NCI-H1930 (cell line): ENCODE measurements at regions not wholly inside any gene's neighbourhood (a gene's known extent, or its start where the extent isn't known, plus 50 kb on each side); places are given as distances from the start of the nearest gene placed in this dataset.

Source experiments
- DNase-seq, 2 experiments: peaks; one replicate each; lab custom pipeline; 2025; lab: John Stamatoyannopoulos, UW

DNA sequence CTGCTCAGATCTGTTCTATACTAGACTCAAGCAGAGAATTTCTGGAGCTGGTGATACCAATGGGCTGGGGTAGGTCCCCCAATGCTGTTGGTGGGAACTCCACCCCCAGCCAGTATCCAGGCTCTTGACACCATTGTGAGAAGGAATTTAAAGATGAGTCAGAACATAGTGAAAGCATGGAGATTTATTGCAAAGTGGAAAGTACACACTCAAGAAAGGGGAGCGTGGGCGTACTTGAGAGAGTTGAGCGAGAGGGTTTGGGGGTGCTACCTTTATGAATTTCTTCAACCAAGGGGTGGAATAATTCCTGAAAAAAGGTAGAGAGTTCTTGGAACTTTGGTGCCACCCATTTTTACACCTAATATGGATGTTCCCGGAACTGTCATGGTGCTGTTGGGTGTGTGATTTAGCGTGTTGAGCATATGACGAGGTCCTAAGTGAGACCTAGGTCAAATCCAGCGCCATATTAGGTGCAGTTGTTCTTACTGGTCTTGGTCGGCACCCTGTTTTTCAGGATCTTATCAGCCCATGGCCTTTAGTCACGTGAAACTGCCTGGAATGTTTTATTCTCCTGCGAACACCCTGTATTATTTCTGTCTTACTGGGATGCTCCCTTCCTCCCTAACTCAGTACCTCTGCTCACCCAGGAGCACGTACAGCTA, 122.0 kb upstream of the AHR start:
- no peak for DNase-seq

DNA sequence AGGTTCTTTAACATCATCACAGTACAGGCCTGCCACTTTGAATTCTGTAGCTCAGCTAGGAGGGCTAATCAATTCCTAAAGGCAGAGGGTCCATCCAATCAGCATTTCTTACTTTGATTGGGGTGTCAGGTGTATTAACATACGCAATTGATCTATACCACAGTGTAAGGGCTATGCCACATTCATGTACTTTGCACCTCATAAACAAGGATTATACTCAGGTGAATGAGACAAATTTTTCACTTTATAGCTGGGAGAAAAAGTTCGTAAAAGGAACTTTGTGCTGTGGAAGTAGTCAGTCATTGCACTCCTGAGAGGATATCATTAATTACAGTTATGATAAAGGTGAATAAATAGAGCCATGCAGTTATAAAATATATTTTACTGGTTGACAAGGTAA, 119.9 kb upstream of the AHR start:
- no peak for DNase-seq

DNA sequence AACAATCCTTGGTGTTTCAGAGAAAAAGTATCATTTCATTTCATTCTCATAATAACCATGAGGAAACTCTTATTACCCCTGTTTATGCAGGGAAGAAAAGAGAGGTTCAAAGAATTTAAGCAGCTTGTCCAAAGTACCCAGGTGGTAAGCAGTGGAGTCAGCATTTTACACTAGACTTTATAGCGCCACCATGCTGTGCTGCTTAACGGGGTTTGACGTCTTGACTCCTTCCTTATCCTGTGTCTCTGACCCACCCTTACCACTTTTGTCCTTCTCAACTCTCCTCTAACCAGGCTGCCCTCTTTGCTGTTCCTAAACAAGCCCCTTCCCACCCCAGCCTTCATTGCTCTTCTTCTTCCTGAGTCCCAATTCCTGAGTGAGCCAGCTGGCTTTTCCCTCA, 117.0 kb upstream of the AHR start:
- no peak for DNase-seq

DNA sequence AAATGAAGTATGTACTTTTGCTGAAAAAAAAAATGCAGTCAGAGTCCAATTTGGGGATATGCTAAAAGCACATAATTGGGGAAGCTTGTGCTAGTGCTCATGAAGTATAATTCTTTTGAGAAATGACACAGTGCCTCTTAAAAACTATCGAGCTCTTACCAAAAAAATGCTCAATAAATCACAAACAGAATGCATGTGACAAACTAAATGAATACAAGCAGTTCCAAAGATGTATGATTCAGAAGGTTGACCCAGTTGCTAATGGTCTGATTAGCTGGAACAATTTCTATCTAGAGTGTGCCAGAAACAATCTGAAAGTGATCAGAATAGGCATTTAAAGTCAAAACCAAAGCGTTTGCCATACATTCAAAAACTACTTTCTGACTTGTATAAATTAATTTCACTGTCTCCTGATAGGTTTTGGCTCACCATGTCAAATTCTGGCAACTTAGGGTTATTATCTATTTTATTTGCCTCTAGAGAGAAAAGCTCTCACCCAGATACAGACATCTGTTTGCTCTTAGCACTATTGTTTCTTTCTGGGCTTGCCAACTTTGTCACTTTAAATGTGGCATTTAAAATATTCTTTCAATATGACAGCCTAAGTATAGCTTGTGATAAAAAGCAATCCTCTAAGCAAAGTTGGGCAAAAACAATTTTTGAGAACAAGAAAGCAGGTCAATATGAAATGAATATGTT, 114.7 kb upstream of the AHR start:
- no peak for DNase-seq

DNA sequence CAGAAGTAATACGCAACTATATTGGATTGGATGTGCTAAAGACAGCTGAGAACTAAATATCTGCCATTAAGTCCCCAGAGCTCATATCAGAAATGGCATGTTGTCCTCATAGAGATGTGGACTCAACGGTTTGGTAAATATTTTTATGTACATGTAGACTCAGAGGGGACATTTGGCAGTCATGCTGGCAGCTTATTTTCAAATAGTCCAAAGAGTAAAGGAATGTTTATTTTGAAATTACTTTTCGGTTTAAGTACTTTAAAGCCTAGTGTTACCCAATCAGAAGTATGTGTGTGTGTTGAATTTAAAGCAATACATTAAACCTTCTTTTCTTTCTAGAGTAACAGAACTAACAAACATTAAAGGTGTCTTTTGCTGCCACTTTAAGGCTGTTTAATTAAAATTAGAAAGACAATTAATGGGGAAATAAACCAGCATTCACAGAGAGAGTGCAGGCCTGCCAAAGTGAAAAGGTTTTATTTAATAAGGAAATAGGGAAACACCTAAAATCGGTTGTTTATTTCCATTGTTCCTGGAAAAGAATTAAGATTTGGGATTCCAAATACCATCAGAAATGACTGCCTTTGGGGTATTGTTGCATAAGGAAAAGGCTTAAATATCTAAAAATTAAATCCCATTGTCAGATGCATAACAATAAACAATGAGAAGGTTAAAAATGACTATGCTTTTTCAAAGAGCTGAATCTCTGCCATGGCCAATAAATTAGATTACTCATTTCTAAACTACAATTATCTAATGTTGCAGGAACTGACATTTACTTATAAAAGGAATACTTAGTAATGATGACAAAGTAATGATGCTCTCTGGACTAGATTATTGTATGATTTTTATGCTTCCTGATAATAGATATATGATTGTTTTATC, 113.4 kb upstream of the AHR start:
- no peak for DNase-seq

DNA sequence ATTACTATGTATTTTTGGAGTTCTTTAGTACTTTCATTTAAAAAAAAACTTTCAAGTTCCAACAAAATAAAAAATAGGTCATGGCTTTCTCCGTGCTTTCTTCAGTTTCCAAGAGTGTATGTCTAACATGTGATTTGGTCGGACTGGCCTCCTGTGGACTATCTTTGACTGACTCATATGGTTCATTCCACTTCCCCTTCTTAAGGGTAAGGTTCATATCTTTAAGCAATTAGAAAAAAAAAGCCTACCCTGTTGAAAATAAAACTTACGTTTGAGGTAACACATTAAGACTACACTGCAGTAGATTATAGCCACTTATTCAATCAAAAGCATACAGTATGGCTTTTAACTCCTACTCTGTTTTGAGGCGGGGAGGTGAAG, 112.8 kb upstream of the AHR start:
- DNase-seq, result no peak

DNA sequence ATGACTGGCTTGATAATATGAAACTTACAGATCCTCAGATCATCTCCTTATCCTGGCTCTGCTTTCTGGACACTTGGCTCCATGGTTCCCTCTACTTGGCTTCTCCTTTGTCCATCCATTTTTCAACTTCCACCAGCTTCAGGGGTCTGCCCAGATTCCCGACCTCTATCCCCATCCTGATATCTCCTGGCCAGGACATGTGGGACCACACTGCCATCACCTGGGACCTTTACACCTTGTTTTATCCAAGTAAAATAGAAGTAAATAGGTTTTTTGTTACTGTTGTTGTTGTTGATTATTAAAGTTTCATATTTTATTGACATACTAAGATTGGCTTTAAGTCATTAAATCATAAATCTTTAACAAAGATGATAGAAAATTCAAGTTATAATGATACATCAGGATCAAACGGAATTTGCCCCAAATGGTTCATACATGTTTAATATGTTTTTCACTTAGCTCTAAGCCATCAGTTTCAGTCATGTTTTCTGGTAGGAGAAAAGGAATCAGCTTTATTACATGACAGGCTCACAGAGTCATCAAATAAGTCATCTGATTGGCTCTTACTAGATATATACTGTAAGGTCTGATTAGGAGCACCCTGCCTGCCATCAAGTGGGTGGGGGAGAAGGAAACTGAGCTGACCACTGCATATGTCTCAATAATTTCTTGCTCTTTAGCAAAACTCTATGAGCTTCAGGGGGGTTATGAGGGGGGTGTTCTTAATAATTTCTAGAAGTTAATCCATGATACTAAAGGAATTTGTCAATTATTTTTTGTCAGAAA, 111.5 kb upstream of the AHR start:
- DNase-seq, result no peak

DNA sequence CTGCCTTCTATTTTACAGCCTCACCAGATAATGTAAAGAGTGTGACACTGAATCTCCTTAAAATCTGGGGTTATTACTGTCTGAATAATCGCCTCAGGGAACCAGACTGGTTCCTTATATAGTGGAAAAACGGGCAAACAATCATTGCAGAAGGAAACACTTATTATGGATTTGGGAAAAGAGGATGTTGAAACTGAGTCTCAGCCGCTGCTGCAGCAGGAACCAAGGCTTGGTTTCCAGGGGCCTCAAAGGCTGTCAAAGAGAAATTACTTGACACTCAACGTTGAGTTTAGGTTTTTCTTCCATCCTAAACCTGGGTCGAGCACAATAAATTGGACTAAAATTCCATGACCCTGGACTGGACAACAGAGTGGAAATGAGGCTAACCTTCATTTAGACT, 103.8 kb upstream of the AHR start:
- no peak for DNase-seq

DNA sequence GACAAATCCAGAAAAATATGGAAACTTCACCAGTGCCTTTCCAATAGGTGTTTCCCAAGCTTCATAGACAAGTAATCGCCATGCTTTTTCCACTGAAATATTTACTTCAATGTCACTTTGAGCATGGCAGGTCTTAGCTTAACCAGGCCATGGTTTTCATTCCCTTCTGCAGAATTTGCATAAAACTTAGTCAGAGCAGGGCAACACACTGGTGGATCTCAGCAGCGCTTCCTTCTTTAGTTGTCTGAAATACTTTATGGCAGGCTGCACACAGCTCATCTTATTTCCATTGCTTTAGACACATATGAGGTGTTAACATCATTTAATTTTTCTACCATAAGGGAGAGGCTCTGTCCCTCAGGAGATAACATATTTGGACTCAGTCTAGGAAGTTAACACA, 102.9 kb upstream of the AHR start:
- no peak for DNase-seq

DNA sequence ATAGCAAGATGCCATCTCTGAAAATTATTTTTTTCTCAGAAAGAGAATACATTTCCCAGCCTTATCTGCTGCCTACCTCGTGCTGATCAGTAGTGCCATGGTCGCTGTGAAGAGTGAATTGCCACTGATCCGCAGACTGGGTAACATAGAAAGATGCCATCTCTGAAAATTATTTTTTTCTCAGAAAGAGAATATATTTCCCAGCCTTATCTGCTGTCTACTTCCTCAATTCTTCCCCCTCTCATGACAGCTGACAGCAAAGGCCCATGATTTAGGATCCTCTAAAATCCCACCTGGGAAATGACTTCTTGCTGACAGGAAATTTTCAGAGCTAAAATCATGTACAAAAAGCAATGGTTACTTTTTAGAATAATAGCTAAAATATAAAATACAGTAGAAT, 92.5 kb upstream of the AHR start:
- no peak for DNase-seq

DNA sequence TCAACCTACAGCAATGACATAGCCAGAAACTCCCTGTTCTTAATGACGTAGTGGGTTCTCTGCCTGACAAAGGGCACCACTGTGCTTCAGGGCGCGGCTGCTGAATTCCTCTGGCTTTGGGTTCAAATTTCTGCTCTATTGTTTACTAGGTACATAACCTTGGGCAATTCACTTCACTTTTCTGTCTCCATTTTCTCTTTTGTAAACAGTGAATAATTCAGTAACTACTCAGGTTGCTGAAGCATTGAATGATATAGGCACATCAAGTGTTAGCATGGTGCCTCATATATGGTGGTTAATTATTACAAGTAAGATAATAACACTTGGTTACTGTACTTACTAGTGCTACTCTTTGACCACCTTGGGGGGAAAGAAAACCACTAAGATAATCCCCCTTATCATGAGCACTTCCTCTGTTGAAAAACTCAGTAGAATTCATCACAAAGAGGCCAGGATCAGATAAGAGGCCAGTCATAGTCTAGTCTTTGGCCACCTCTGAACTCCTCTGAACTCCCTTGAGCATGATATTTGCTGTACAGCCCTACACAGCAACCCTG, 92.0 kb upstream of the AHR start:
- no peak for DNase-seq

DNA sequence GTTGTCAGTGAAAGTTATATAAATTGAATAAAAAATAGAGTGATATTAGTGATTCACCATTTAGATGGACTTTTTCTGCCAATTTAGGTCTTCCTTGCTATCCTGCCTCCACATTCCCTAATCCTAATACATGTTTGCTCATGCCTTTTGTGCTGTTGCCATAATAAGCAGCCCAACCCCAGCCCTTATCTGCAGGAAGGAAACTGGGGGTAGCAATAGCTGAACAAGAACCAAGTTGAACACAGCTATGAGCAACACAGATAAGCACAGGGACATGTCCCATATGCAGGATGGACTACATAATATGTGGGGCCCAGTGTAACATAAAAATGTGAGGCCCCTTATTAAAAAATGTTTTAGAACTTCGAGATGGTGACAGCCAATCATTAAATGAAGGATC, 91.2 kb upstream of the AHR start:
- DNase-seq, result no peak

DNA sequence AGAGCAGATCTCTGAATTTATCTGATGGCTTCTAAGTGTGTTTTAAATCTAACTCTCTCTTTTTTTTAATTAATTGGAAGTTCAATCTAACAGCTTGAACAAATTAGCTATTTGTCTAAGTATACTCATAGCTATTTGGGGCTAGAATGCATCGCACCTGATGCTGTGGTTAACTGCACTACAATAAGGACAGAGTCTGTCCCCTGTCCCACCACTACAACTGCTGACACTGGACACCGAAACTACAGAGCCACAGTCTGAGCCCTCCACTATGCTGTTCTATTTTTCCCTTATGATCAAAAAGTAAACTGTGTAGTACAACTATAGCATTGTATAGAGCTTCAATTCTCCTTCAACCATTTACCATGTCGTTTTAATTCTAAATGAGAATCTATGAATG, 89.4 kb upstream of the AHR start:
- DNase-seq, result no peak

DNA sequence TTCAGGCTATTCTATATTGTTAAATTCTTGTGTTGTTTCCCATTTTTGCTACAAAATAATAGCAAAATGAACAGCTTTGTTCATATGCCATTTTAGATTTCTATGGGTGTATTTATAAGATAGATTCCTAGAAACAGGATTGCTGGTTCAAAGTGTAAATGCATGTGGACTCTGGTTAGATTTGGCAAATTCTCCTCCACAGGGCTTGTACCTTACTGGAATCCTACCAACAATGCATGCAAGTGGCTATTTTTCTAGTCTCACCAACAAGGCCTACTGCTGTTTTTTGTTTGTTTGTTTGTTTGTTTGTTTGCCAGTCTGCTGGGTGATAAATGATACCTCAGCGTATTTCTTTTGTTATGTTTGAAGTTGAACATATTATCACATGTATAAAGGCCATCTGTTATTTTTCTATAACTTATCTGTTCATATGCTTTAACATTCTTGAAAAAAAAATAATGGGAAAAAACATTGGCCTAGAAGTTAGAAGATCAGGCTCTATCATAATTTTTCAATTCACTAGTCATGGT, 87.1 kb upstream of the AHR start:
- no peak for DNase-seq

DNA sequence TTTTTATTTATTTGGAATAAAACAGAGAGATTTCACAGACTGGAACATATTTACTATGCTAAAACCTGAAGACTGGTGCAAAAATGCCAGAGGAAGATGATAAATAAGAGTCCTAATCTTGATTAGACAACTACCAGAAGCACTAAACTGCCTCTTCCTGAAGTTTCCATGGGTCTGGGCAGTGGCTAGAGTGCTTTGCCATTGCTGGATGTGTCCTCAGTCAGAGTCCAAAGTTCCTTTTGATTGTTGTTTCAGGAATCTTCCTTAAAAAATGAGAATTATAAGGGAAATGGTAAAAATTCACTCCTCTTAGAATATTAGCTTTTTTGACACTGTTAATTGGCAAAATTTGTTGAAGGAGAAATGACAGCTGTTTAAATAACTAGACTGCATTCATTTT, 86.3 kb upstream of the AHR start:
- DNase-seq, result no peak

DNA sequence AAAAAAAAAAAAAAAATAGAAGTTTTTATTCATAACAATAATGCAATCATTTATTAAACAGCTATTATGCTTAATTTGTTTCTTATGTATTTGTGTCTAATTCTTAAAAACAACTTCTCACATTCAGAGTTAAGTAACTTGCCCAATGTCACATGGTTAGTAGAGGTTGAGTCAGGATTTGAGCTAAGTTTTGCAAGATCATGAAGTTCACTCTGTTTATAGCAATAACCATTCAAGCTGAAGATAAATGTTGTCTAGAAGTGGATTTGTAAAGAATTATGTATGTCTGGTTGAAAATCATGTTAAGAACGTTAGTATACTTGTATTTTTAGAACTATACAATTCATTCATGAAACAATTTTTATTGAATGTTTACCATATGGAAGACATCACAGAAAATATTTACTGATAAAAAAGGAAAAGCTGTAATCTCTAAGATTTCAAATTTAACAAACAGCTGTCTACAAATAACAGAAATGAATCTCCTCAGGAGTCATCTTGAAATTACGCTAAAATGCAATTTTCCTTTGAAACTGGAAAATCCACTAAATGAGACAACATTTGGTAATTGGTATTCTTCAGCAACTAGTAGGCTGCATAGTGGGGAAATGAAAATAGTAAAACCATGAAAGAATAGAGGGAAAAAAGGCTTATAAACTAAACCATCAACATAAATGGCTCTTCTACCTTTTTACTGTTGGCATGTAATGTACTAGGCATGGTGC, 70.5 kb upstream of the AHR start:
- DNase-seq, result no peak

DNA sequence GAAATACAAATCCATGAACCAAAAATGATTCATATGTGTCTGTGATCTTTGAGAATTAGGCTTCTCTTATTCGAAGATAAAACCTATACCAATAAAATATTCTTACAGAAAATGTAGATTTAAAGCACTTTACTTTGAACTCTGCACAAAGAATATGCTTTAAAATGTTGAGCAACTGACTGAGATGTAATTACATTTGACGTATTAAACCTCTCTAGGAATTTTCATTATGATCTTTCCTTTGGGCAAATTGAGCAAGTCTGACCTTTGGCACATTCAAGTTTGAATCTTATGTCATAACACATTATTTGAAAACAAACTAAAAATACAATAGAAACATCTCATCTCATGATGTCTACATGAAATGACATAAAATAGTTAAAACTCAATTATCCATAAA, 69.2 kb upstream of the AHR start:
- no peak for DNase-seq

DNA sequence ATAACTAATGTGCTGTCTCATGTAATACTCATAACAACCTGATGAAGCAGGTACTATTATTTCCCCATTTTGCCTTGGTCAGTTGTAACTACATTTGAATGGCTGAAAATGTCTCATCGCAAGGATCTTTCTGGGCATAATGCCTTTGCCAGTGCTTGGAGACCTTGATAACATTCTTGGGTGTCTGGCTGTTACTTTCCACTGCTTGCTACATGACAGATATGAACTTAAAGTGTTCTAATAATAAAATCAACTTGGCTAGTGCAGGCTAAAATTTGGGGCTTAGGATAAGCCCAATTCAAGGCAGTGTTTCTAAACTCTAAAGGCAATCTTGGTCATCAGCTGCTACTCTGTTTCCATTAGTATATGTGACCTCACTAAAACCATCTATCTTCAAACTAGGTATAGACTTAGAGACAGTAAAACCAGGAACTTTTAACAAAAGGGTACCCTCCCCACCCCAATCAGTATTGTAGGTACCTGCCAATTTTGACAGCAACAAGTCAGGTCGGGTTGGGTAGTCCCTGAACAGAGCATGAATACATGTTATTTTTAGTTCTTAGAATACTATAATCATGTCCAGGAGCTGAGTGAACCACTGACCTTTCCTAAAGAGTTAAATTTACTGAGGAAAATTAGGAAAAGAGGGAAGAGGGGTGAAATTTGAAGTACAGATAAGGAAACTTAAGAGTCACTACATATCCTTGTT, 68.2 kb upstream of the AHR start:
- DNase-seq, result no peak

DNA sequence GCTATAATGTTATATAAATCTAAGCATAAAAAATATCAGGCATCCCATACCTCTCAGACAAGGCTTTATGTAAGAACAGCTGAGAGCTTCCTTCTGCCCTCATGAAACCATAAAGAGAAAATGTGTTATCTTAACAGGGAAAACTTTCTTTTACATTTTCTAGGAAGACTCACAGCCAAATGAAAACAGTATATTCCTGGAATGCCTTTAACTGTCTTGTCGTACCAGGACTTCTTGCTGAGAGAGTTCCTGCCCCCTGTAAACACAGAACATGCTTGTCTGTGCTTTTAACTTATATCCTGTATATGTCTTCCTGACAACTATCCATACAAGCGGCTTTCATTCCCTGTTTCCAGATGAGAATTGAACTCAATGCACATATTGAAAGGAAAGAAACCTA, 64.8 kb upstream of the AHR start:
- DNase-seq, result no peak

DNA sequence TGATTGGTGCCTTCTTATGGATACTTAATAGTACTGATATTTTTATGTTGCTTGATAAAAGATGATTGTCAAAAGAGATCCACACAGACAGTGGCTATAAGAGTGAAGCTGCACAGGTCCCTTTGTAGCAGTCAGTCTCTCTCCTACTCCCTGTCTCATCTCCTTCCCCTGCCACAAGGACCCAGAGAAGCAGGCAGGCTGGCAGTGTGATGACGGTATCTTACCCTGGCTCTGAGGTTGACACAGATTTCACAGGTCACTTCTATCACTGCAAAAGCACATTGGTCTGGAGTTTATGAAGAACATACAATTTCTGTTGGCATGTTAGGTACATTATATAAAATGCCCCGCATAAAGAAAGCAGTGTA, 64.4 kb upstream of the AHR start:
- DNase-seq, result no peak
